HCT116 (cell line): ENCODE measurements at regions not wholly inside any gene's neighbourhood (a gene's known extent, or its start where the extent isn't known, plus 50 kb on each side); places are given as distances from the start of the nearest gene placed in this dataset.

Experiments
- ATAC-seq: fragments of 200-7000 bp; cut with Tn5 transposase; 2 replicates; pipeline ENCODE4 v1.9.1; 2020; ENCODE audit warnings: mild to moderate bottlenecking, moderate library complexity
- BruUV-seq: library from RNA; stranded (reverse); fragments of 400-500 nt; replicated peaks from 2 replicates; lab custom pipeline; 2021; lab: Mats Ljungman, UMichigan
- CTCF ChIA-PET: fragments of 300-600 bp; sonication (Branson Sonifier 250); formaldehyde crosslinking; loops from one replicate; lab custom pipeline; 2021; ENCODE audit warnings: antibody characterized with exemption; lab: Charles Lee
- POLR2A ChIA-PET: fragments of 300-600, 350-600 bp; sonication (Branson Sonifier 250); formaldehyde crosslinking; loops from one replicate; lab custom pipeline; 2021; ENCODE audit warnings: antibody characterized with exemption; lab: Charles Lee
- RAD21 ChIA-PET, 2 experiments: fragments of 300-600 bp; sonication (Branson Sonifier 250); formaldehyde crosslinking; loops; one replicate each; lab custom pipeline; 2023; ENCODE audit warnings: low total read pairs in 2 of 2; ENCODE audit not compliant: uncharacterized antibody in 2 of 2, unreplicated experiment in 2 of 2, low non-redundant PET in 1 of 2; lab: Charles Lee
- DNase-seq: peaks from one replicate; pipeline ENCODE4 v3.0.0-alpha.2; 2010; ENCODE audit warnings: low read depth, low spot score
- H2AFZ ChIP-seq: fragments of 200-600 bp; shearing (Covaris generic), sonication (generic); 2 replicates; pipeline ENCODE4 v1.6.1; 2017; ENCODE audit warnings: low read depth, mixed run types, mixed read lengths, antibody characterized with exemption, low read length; ENCODE audit not compliant: poor library complexity, severe bottlenecking
- H3K27ac ChIP-seq: 2 replicates; pipeline ENCODE4 v1.5.1; 2012; ENCODE audit warnings: low read depth, low read length
- H3K27me3 ChIP-seq: fragments of 200-600 bp; sonication (generic); 2 replicates; pipeline ENCODE4 v1.6.1; 2016; ENCODE audit warnings: mixed run types, low read length, mixed read lengths; ENCODE audit not compliant: insufficient read depth
- H3K36me3 ChIP-seq, 2 experiments: fragments of 200-500 bp in 1 of 2; fragments of 200-600 bp in 1 of 2; sonication (Bioruptor generic) in 1 of 2; sonication (generic) in 1 of 2; 2 replicates each; pipeline versions ENCODE4 v1.5.1 to v1.6.1; 2014 to 2016; ENCODE audit warnings: low read length in 2 of 2, inconsistent platforms in 1 of 2, mixed read lengths in 1 of 2, mixed run types in 1 of 2; ENCODE audit not compliant: insufficient read depth in 2 of 2, control insufficient read depth in 1 of 2
- H3K4me1 ChIP-seq, 2 experiments: fragments of 200-600 bp in 1 of 2; sonication (generic) in 1 of 2; 2 replicates each; pipeline versions ENCODE4 v1.5.1 to v1.6.1; 2012 to 2017; ENCODE audit warnings: low read length in 2 of 2, inconsistent platforms in 1 of 2, mild to moderate bottlenecking in 1 of 2, mixed read lengths in 1 of 2, mixed run types in 1 of 2, moderate library complexity in 1 of 2; ENCODE audit not compliant: insufficient read depth in 2 of 2, control insufficient read depth in 1 of 2
- H3K4me2 ChIP-seq: fragments of 200-600 bp; sonication (generic); 2 replicates; pipeline ENCODE4 v1.6.1; 2017; ENCODE audit warnings: mixed run types, low read length, mixed read lengths
- H3K4me3 ChIP-seq, 2 experiments: fragments of 200-600 bp in 1 of 2; sonication (generic) in 1 of 2; replicated peaks in 1 of 2; 2 replicates each; pipeline ENCODE4 v1.5.1; 2011 to 2016; ENCODE audit warnings: low read length in 2 of 2, control low read depth in 1 of 2, low read depth in 1 of 2, mild to moderate bottlenecking in 1 of 2, mixed read lengths in 1 of 2, mixed run types in 1 of 2
- H3K79me2 ChIP-seq: fragments of 200-600 bp; sonication (generic); 2 replicates; pipeline ENCODE4 v1.6.1; 2017; ENCODE audit warnings: mild to moderate bottlenecking, mixed run types, low read length, moderate library complexity, mixed read lengths; ENCODE audit not compliant: insufficient read depth
- H3K9ac ChIP-seq: fragments of 200-600 bp; sonication (generic); 2 replicates; pipeline ENCODE4 v1.6.1; 2016; ENCODE audit warnings: low read length, mixed read lengths
- H3K9me2 ChIP-seq: fragments of 200-600 bp; sonication (generic), shearing (Covaris generic); 2 replicates; pipeline ENCODE4 v1.6.1; 2017; ENCODE audit warnings: mixed run types, mild to moderate bottlenecking, moderate library complexity; ENCODE audit not compliant: insufficient read depth
- H3K9me3 ChIP-seq, 2 experiments: fragments of 200-500 bp in 1 of 2; fragments of 200-600 bp in 1 of 2; sonication (Bioruptor generic) in 1 of 2; sonication (generic) in 1 of 2; 2 replicates each; pipeline ENCODE4 v1.6.1; 2014 to 2017; ENCODE audit warnings: low read length in 2 of 2, mixed read lengths in 2 of 2, inconsistent platforms in 1 of 2, low read depth in 1 of 2, mild to moderate bottlenecking in 1 of 2, mixed run types in 1 of 2, moderate library complexity in 1 of 2; ENCODE audit not compliant: control insufficient read depth in 1 of 2, insufficient read depth in 1 of 2
- H4K20me1 ChIP-seq: fragments of 200-600 bp; sonication (generic), shearing (Covaris generic); 2 replicates; pipeline ENCODE4 v1.6.1; 2017; ENCODE audit warnings: mixed run types, mild to moderate bottlenecking, moderate library complexity; ENCODE audit not compliant: insufficient read depth
- ATF3 ChIP-seq: IDR thresholded peaks from 2 replicates; pipeline ENCODE4 v1.6.1; 2012
- CBX3 ChIP-seq: IDR thresholded peaks from 2 replicates; pipeline ENCODE4 v1.6.1; 2012; ENCODE audit warnings: low read depth
- CTCF ChIP-seq, 3 experiments: fragments of 200-600 bp in 1 of 3; sonication (generic) in 1 of 3; IDR thresholded peaks in 2 of 3; conservative IDR thresholded peaks in 1 of 3; 2 replicates each; pipeline ENCODE4 v1.5.1; 2012 to 2017; ENCODE audit warnings: low read depth in 2 of 3, low read length in 2 of 3, antibody characterized with exemption in 1 of 3, borderline replicate concordance in 1 of 3, control low read depth in 1 of 3, mild to moderate bottlenecking in 1 of 3, mixed read lengths in 1 of 3, mixed run types in 1 of 3, moderate library complexity in 1 of 3; ENCODE audit not compliant: insufficient read depth in 1 of 3
- ELF1 ChIP-seq: IDR thresholded peaks from 2 replicates; pipeline ENCODE4 v1.6.1; 2012; ENCODE audit warnings: low read depth, borderline replicate concordance
- EZH2 ChIP-seq: fragments of 200-600 bp; sonication (generic); IDR thresholded peaks from 2 replicates; pipeline ENCODE4 v1.6.1; 2017; ENCODE audit warnings: antibody characterized with exemption, mixed run types
- FOSL1 ChIP-seq: IDR thresholded peaks from 2 replicates; pipeline ENCODE4 v1.6.1; 2012; ENCODE audit warnings: low read depth
- POLR2AphosphoS5 ChIP-seq: IDR thresholded peaks from 2 replicates; pipeline ENCODE4 v1.6.1; 2011; ENCODE audit warnings: mild to moderate bottlenecking, low read depth, low read length, moderate library complexity
- SIN3A ChIP-seq: IDR thresholded peaks from 2 replicates; pipeline ENCODE4 v1.6.1; 2012; ENCODE audit warnings: low read depth
- SP1 ChIP-seq: IDR thresholded peaks from 2 replicates; pipeline ENCODE4 v1.6.1; 2012; ENCODE audit warnings: low read depth
- SRF ChIP-seq: IDR thresholded peaks from 2 replicates; pipeline ENCODE4 v1.6.1; 2012; ENCODE audit warnings: low read depth
- TCF7L2 ChIP-seq: IDR thresholded peaks from 2 replicates; pipeline ENCODE4 v1.7.0; 2011; ENCODE audit warnings: borderline replicate concordance, inconsistent platforms; ENCODE audit not compliant: insufficient read depth, insufficient read length; ENCODE audit errors: extremely low read depth
- ZBTB33 ChIP-seq: IDR thresholded peaks from 2 replicates; pipeline ENCODE4 v1.6.1; 2011; ENCODE audit warnings: mild to moderate bottlenecking, low read length, moderate library complexity; ENCODE audit not compliant: insufficient replicate concordance; ENCODE audit errors: extremely low read depth
- ZNF274 ChIP-seq: fragments of 200-500 bp; sonication (Bioruptor generic); IDR thresholded peaks from 2 replicates; pipeline ENCODE4 v1.6.1; 2014; ENCODE audit warnings: mild to moderate bottlenecking, low read depth, low read length, inconsistent platforms
- intact Hi-C: fragments of 100-400 bp; cut with micrococcal nuclease; formaldehyde crosslinking; loops from 2 replicates; pipeline ENCODE4 v1.10.0; 2022

- Histone ChIP-seq H3K4me1 (no peaks in the 10 kb centered on the region), H3K27ac (no peak overlapping the region), H4K20me1 (no peaks in the 10 kb centered on the region), H3K79me2 (no peaks in the 10 kb centered on the region), H3K27me3 (no peaks in the 10 kb centered on the region), H3K9me2 (no peaks in the 10 kb centered on the region), H3K4me3 (no peak overlapping the region), H3K36me3 (no peaks in the 10 kb centered on the region), H3K9ac (no peak overlapping the region)
- POLR2A ChIA-PET = no interaction called here
- ATAC-seq = no peak
- BruUV-seq = no TSS peak
- TF ChIP-seq POLR2AphosphoS5 (no peak), CTCF (IDR thresholded peaks at IDR 0.05 in 2 of 3, conservative IDR thresholded peaks at IDR 0.05 in 1 of 3; ENCODE audit: borderline replicate concordance in 1 of 3, insufficient read depth in 1 of 3, low read depth in 2 of 3, low read length in 2 of 3) (no peak), EZH2 (no peak)
- TF ChIP-seq, all 23 proteins: peak for 0
- Histone ChIP-seq H3K4me2 (no peak overlapping the region), H2AFZ (no peak overlapping the region), H3K9me3 (peaks cover 0 to 2% of the 10 kb centered on the region in 2 experiments; a peak in 3 of 4 replicates)
- no peak for DNase-seq
- ChIA-PET CTCF (no interaction called here), RAD21 (no interaction called here)
- intact Hi-C loops = no loop called here
Measured at GRCh38 chr17:70454377-70454776, 285.0 kb downstream of the KCNJ2 start.

GRCh38 chr17:70454908-70455307, 285.6 kb downstream of the KCNJ2 start:
- Histone ChIP-seq H3K4me1 (no peaks in the 10 kb centered on the region), H3K36me3 (no peaks in the 10 kb centered on the region), H3K79me2 (no peaks in the 10 kb centered on the region), H3K9ac (no peak overlapping the region), H4K20me1 (no peaks in the 10 kb centered on the region), H3K4me2 (no peak overlapping the region), H3K9me3 (no peaks in the 10 kb centered on the region; a peak in 3 of 4 replicates), H3K4me3 (no peak overlapping the region), H3K9me2 (no peaks in the 10 kb centered on the region), H3K27me3 (no peaks in the 10 kb centered on the region), H3K27ac (no peak overlapping the region), H2AFZ (no peak overlapping the region)
- no peak for ATAC-seq
- ChIA-PET RAD21 (no interaction called here), POLR2A (no interaction called here), CTCF (no interaction called here)
- intact Hi-C loops = no loop called here
- no peak for DNase-seq
- BruUV-seq = no TSS peak
- TF ChIP-seq EZH2 (no peak), CBX3 (no peak), ELF1 (no peak), CTCF (IDR thresholded peaks at IDR 0.05 in 2 of 3, conservative IDR thresholded peaks at IDR 0.05 in 1 of 3; ENCODE audit: borderline replicate concordance in 1 of 3, insufficient read depth in 1 of 3, low read depth in 2 of 3, low read length in 2 of 3) (no peak), SRF (no peak), POLR2AphosphoS5 (no peak), ZBTB33 (no peak), ATF3 (no peak), SP1 (no peak), ZNF274 (no peak), TCF7L2 (no peak), FOSL1 (no peak), SIN3A (no peak)
